ENCODE measurements at regions not wholly inside any gene's neighbourhood (a gene's known extent, or its start where the extent isn't known, plus 50 kb on each side); places are given as distances from the start of the nearest gene placed in this dataset.

DNA sequence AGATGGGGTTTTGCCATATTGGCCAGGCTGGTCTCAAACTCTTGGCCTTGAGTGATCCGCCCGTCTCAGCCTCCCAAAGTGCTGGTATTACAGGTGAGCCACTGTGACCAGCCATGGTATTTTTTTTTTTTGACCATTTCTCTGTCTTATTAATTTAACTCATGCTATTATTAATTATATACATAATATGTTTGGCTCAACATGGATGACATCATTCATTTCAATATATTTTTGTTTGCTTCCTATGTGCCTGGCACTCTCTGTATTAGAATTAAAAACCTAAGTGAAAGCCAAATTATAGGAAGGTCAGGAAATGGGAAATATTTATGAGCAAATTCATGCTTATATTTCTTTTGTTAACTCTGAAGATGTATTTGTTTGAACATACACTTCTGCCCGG lies 55.8 kb upstream of the AKIRIN2 start:
- TF ChIP-seq, protein P1, sequence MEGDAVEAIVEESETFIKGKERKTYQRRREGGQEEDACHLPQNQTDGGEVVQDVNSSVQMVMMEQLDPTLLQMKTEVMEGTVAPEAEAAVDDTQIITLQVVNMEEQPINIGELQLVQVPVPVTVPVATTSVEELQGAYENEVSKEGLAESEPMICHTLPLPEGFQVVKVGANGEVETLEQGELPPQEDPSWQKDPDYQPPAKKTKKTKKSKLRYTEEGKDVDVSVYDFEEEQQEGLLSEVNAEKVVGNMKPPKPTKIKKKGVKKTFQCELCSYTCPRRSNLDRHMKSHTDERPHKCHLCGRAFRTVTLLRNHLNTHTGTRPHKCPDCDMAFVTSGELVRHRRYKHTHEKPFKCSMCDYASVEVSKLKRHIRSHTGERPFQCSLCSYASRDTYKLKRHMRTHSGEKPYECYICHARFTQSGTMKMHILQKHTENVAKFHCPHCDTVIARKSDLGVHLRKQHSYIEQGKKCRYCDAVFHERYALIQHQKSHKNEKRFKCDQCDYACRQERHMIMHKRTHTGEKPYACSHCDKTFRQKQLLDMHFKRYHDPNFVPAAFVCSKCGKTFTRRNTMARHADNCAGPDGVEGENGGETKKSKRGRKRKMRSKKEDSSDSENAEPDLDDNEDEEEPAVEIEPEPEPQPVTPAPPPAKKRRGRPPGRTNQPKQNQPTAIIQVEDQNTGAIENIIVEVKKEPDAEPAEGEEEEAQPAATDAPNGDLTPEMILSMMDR (IDR thresholded peaks at IDR 0.05): no peak
- TF ChIP-seq ZFX (IDR thresholded peaks at IDR 0.05; ENCODE audit: borderline replicate concordance): no peak
